Nucleus accumbens (tissue), 56 donors: ENCODE measurements at regions not wholly inside any gene's neighbourhood (a gene's known extent, or its start where the extent isn't known, plus 50 kb on each side); places are given as distances from the start of the nearest gene placed in this dataset.
A peak's percentile ranks its signal among the peaks of the same experiment; 100 is the strongest.
"Not testable (repeated sequence)": the region's sequence is repeated elsewhere in the genome, so short reads cannot be mapped to it uniquely, and the experiment has no call there.

Source experiments
- DNase-seq, 56 donors: peaks; one replicate each; lab custom pipeline; 2025; lab: John Stamatoyannopoulos, UW

DNA sequence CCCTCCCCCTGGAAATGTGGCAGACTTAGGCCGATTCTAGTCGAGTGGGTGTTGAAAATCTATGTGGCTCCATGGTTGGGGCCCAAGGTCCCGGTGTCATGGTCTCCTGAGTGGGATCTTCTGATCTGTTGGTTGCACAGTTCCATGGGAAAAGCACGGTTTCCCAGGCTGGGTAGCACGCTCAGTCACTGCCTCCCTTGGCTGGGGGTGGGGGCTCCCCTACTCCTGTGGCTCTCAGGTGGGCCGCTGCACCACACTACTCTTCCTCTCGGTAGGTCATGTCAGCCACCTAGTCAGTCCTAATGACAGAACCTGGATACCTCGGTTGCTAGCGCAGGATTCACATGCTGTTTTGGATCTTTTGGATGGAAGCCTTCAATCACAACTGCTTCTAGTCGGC is 247.0 kb downstream of the SPRY2 start:
- DNase-seq: no peak

GRCh38 chr13:80086304-80086721 is 254.6 kb downstream of the SPRY2 start:
- no peak for DNase-seq

- no peak for DNase-seq
These were observed 256.9 kb downstream of the SPRY2 start for GRCh38 chr13:80083853-80084676.

DNA sequence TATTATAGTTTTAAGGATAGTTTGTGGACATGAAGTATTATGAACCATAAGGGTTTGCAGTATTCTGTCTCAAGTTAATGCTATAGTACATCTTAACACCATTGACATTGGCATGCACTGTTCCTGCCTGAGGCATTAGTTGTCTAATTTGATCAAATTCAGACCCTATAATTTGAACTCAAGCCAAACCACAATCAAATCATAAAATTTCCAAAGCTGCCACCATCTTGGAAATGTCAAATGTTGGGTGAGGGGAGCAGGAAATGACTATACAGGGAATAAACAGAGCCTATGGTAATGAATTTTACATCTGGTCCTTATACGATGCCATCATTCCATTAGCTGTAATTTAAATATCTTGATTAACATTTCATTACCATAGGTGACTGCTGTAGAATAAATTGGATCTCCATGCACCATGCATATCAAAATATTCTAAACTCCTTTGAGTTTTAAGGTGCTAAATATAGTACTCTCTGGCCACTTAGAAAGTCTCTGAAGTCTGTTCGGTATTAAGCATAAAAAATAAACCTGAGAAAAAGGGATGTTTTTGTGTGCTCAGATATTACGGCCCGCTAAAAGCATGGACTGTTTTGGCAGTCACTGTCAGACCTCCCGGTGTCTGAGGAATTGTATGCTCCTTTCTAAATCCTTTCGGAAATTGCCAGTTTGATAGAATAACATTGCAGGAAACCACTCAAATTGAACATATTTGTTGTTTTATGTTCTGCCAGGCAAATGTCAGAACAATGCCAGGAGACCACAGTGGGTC is 257.7 kb downstream of the SPRY2 start:
- DNase-seq: no peak

DNA sequence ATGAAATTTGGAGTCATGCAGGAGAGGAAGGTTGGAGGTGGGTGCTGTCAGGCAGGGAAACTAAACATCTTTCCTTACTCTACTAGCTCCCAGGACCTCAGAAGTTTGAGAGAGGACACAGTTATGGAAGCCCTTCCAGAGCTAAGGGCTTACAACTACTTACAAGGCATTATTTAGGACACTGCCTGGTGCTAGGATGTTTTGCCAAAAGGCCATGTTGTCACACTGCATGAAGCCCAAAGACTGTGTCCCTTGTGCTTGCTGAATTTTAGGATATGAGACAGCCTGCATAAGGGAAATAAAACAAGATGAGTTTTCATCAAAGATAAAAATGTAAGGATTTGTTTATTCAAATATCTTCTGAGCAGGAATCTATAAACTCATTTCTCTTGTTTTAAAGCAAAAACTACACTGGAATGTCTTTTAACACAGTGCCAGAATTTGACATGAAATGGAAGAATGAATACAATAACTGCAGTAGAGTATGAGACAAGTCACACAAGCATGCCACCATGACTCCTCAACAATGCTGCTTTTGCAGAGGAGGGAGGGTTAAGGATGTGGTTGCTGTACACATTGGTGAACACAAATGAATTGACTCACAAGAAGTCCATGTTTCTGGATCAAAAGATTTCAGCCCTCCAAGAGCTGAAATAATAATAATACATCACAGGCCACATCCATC is 258.4 kb downstream of the SPRY2 start:
- DNase-seq: no peak

DNA sequence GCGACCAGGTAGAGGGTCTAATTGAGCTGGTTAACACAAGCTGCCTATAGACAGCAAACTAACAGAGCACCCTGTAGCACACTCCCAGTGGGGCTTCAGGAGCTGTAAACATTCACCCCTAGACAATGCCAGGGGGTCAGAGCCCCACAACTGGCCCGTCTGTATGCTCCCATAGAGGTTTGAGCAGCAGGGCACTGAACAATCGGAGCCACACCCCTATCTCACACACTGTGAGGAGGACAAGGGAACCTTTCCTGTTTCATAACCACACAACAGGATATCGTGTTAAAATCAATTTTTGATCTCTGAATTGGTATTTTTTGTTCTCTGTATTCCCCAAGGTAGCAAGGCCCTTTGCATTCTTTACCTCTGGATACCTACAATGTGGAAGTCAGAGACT is 266.1 kb downstream of the SPRY2 start:
- DNase-seq: no peak

DNA sequence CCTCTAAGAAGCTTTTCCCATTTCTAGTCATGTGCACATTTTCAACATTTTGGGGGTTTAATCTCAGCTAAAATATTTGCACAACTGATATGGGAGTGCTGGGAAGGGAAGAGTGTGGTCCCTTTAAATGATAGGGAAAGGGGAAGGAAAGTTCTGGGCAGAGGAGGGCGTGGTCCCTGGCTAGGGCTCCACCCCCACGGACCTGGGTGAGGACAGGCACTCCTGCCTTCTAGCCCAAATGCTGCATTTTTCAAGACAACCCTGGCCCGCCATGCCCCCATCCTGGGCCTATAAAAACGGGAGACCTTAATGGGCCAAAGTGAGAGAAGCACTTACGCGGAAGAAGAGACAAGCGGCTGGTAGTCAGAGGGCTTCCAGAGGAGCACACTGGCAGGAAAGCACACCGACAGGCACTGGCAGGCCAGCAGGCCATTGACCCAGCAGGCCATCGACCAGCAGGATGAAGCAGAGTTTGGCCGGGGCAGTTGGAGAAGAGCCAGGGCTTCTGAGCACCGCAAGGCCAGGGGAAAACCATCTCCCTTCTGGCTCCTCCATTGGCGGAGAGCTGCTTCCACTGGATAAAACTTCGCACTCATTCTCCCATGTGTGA is 266.7 kb downstream of the SPRY2 start:
- peak in 9 of 56 donors; percentile 2 to 31 (median 10) for DNase-seq

- no peak for DNase-seq
These were observed 268.7 kb downstream of the SPRY2 start for GRCh38 chr13:80072231-80072630.

GRCh38 chr13:80070024-80070703 is 270.8 kb downstream of the SPRY2 start:
- no peak for DNase-seq

DNA sequence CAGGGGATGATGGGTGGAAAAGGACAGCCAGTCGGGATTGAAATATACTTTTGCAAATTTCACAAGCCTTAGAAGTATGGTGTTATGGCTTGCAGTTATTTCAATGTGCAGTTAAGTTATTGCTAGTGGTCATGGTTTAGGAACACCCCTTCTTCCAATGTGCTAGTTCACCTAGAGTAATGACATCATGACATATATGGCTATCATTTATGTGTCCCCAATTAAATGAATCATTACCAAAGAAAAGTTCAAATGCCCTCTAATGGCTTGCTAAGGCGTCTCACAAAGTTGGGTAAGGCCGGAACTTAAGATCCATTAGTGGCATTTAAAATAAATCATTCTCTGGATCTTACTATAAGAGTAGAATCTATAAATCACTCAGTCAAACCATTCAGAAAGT is 271.6 kb downstream of the SPRY2 start:
- no peak for DNase-seq

- DNase-seq: no peak
These were observed 274.9 kb downstream of the SPRY2 start for GRCh38 chr13:80065996-80066395.

GRCh38 chr13:80062416-80062815 is 278.5 kb downstream of the SPRY2 start:
- not testable (repeated sequence) for DNase-seq

- DNase-seq: no peak
These were observed 281.1 kb downstream of the SPRY2 start for GRCh38 chr13:80059789-80060188.

- no peak for DNase-seq
These were observed 282.3 kb downstream of the SPRY2 start for GRCh38 chr13:80058626-80059025.

DNA sequence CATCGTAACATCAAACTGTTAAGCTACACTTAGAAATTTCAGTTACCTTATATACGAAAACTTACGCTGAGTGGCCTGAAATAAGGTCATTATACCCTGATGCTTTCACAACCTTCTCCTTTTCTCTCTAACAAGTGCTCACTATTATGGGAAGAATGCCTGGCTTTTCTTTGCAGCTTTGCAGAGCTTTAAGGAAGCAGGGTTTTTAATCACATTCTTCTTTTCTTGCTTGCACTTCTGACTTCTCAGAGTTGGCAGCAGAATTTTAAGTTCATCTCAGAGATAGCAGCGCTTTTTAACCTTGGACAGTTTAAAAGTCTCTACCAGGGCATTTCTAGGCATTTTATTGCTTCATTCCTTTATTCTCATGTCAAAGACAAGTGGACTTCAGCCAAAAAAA is 285.1 kb downstream of the SPRY2 start:
- no peak for DNase-seq

DNA sequence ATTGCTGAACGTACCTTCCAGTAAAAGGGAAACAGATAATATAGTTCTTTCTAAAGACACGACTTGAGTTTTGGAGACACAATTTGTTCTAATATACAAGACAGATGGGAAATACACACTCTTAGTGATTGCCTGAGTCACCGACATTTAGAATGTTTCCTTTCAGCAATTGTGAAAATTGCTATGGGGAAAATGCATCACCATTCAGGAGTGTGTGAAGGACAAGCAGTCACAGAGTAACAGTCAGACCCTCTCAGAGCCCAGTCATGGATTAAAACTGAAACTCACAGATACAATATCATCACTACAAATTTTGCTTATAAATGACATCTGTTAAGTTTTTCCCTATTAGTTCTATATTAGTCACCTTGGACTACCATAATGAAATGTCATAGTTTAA is 286.1 kb downstream of the SPRY2 start:
- no peak for DNase-seq

DNA sequence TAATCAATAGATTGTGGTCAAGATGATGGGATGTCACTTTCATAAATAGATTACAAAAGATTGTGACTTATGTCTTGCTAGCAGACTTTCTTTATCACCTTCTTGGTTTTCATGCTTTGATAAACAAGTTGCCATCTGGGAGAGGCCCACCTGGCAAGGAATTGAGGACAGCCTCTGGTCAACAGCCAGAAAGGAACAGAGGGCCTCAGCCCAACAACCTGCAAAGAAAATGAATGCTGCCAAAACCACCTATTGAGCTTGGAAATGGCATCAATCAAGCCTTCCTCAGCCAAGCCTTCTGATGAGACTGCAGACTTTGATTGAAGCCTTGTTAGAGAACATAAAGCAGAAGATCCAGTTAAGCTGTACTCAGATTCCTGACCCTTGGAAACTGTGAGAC is 288.6 kb downstream of the SPRY2 start:
- DNase-seq: no peak

DNA sequence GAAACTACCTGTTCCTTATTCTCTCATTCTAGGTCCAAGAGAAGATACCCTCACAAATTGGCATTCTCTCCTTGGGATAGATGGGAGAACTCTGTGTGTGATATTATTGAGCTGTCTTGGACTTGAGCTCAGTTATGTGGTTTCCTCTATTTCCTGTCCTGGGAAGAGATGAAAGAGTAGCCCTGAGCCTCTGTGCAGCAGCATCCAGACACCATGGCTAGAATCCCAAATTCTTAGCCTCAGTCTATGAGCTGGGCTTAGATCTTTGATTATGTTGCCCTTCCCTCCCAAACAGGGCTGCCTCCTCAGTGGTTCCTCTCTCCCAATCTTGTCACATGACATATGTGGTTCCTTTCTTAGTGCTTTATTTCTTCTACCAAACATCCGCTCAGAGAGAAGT is 290.7 kb downstream of the SPRY2 start:
- DNase-seq: no peak

- DNase-seq: peak in 51 of 56 donors; percentile 12 to 91 (median 68)
These were observed 292.1 kb downstream of the SPRY2 start for GRCh38 chr13:80048802-80049201.

DNA sequence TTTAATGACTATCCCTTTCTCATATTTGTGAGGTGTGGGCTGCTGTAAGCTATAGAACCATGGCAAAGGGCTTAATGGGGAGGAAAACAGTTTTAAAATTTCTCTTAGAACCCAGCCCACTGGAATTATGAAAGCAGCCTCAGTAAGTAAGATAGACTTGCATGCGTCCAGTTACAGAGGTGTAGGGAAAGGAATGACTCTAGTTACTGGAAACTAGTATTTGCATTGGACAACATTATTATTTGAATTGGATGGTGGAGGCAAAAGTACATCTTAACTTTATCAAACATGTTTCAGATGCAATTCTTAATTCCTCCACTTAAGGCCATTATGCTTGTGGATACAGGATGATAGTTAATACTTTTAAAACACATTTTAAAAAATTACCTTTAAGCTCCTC is 292.9 kb downstream of the SPRY2 start:
- no peak for DNase-seq
